Transverse colon (tissue), 4 donors: ENCODE measurements at regions not wholly inside any gene's neighbourhood (a gene's known extent, or its start where the extent isn't known, plus 50 kb on each side); places are given as distances from the start of the nearest gene placed in this dataset.

Experiments used
- POLR2A ChIP-seq: fragments of 450-650 bp; IDR thresholded peaks from one replicate; pipeline ENCODE4 v1.6.1; 2016; ENCODE audit warnings: antibody characterized with exemption, mild to moderate bottlenecking, moderate library complexity
- POLR2AphosphoS5 ChIP-seq, 3 donors: sonication (generic); formaldehyde crosslinking; IDR thresholded peaks; one replicate each; pipeline ENCODE4 v1.6.1; 2016; ENCODE audit warnings: antibody characterized with exemption in 3 of 3
- TF ChIP-seq, protein P1 (sequence below), 5 experiments: fragments of 200-600 bp in 3 of 5; fragments of 450-650 bp in 2 of 5; sonication (generic) in 3 of 5; IDR thresholded peaks; 1 replicate in 2 of 5; 2 replicates in 3 of 5; pipeline ENCODE4 v1.5.1; 2016 to 2017; ENCODE audit warnings: antibody characterized with exemption in 5 of 5, inconsistent platforms in 3 of 5, mild to moderate bottlenecking in 2 of 5, moderate library complexity in 1 of 5

DNA sequence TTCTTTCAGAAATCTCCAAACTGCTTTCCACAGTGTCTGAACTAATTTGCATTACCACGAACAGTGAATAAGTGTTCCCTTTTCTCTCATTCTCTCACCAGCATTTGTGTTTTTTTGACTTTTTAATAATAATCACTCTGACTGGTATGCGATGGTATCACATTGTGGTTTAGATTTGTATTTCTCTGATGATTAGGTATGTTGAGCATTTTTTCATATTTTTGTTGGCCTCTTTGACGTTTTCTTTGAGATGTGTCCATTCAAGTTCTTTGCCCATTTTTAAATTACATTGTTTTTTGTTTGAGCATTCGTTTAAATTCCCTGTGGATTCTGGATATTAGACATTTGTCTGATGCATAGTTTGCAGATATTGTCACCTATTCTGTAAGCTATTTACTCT is 1639.6 kb upstream of the TENM4 start:
- TF ChIP-seq, protein P1, sequence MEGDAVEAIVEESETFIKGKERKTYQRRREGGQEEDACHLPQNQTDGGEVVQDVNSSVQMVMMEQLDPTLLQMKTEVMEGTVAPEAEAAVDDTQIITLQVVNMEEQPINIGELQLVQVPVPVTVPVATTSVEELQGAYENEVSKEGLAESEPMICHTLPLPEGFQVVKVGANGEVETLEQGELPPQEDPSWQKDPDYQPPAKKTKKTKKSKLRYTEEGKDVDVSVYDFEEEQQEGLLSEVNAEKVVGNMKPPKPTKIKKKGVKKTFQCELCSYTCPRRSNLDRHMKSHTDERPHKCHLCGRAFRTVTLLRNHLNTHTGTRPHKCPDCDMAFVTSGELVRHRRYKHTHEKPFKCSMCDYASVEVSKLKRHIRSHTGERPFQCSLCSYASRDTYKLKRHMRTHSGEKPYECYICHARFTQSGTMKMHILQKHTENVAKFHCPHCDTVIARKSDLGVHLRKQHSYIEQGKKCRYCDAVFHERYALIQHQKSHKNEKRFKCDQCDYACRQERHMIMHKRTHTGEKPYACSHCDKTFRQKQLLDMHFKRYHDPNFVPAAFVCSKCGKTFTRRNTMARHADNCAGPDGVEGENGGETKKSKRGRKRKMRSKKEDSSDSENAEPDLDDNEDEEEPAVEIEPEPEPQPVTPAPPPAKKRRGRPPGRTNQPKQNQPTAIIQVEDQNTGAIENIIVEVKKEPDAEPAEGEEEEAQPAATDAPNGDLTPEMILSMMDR (IDR thresholded peaks at IDR 0.05), result no peak
- TF ChIP-seq POLR2A (no peak), POLR2AphosphoS5 (IDR thresholded peaks at IDR 0.05) (no peak)
